HepG2 (cell line): ENCODE measurements at regions not wholly inside any gene's neighbourhood (a gene's known extent, or its start where the extent isn't known, plus 50 kb on each side); places are given as distances from the start of the nearest gene placed in this dataset.

Experiments used
- ATAC-seq: fragments of 200-7000 bp; cut with Tn5 transposase; 3 replicates; pipeline ENCODE4 v1.9.1; 2020; ENCODE audit warnings: mild to moderate bottlenecking, moderate library complexity
- BruUV-seq: library from RNA; stranded (reverse); fragments of 400-500 nt; replicated peaks from 2 replicates; lab custom pipeline; 2021; lab: Mats Ljungman, UMichigan
- CTCF ChIA-PET: fragments of 300-600 bp; formaldehyde crosslinking; extraction: SDS; loops from one replicate; lab custom pipeline; 2021; ENCODE audit warnings: low total read pairs, inconsistent platforms, low intra/inter-chr PET ratio; lab: Yijun Ruan, JAX
- POLR2A ChIA-PET: fragments of 350-600 bp; sonication (Branson Sonifier 250); formaldehyde crosslinking; loops from one replicate; lab custom pipeline; 2020; ENCODE audit warnings: antibody characterized with exemption, inconsistent platforms; lab: Yijun Ruan, JAX
- DNase-seq: peaks from one replicate; pipeline ENCODE4 v3.0.0-alpha.2; 2015; ENCODE audit warnings: low spot score
- FAIRE-seq: peaks from 3 replicates; lab custom pipeline; 2011; peaks lifted over from hg19 to GRCh38; lab: Jason Lieb, UNC
- H2AFZ ChIP-seq: one replicate; pipeline ENCODE4 v1.6.1; 2011; ENCODE audit warnings: low read length, inconsistent platforms
- H3K27ac ChIP-seq: fragments of 300-600 bp; 3 replicates; pipeline ENCODE4 v1.8.0; 2011; ENCODE audit warnings: mixed run types, mild to moderate bottlenecking, mixed read lengths, low read length, inconsistent platforms; ENCODE audit not compliant: insufficient read depth; ENCODE audit errors: extremely low read length
- H3K27me3 ChIP-seq, 2 experiments: fragments of 200-600 bp in 1 of 2; 2 replicates in 1 of 2; 3 replicates in 1 of 2; pipeline versions ENCODE4 v1.6.0 to v1.8.0; 2011; ENCODE audit warnings: low read length in 2 of 2, mild to moderate bottlenecking in 2 of 2, moderate library complexity in 2 of 2, inconsistent platforms in 1 of 2; ENCODE audit not compliant: insufficient read depth in 2 of 2, control insufficient read depth in 1 of 2
- H3K36me3 ChIP-seq, 2 experiments: fragments of 200-600 bp in 1 of 2; replicated peaks in 1 of 2; 2 replicates in 1 of 2; 3 replicates in 1 of 2; pipeline versions ENCODE4 v1.5.1 to v1.8.0; 2011; ENCODE audit warnings: low read length in 2 of 2, inconsistent platforms in 1 of 2; ENCODE audit not compliant: insufficient read depth in 2 of 2, control insufficient read depth in 1 of 2
- H3K4me1 ChIP-seq: 2 replicates; pipeline ENCODE4 v1.5.1; 2012; ENCODE audit warnings: low read length, inconsistent platforms; ENCODE audit not compliant: insufficient read depth
- H3K4me2 ChIP-seq: 2 replicates; pipeline ENCODE4 v1.6.0; 2011; ENCODE audit warnings: low read depth, low read length, inconsistent platforms
- H3K4me3 ChIP-seq, 3 experiments: fragments of 200-600 bp in 1 of 3; sonication (generic), shearing (Covaris generic) in 1 of 3; replicated peaks in 1 of 3; 2 replicates each; pipeline ENCODE4 v1.5.1; 2011 to 2016; ENCODE audit warnings: low read length in 3 of 3, inconsistent platforms in 2 of 3, low read depth in 2 of 3, mild to moderate bottlenecking in 2 of 3, control low read depth in 1 of 3, mixed read lengths in 1 of 3; ENCODE audit not compliant: insufficient read depth in 1 of 3
- H3K79me2 ChIP-seq: one replicate; pipeline ENCODE4 v1.6.1; 2011; ENCODE audit warnings: low read length, inconsistent platforms; ENCODE audit not compliant: insufficient read depth
- H3K9ac ChIP-seq: 2 replicates; pipeline ENCODE4 v1.6.0; 2011; ENCODE audit warnings: mild to moderate bottlenecking, low read depth, low read length, inconsistent platforms; ENCODE audit not compliant: insufficient read depth
- H3K9me3 ChIP-seq: 2 replicates; pipeline ENCODE4 v1.5.1; 2012; ENCODE audit warnings: mild to moderate bottlenecking, low read length
- H4K20me1 ChIP-seq: 2 replicates; pipeline ENCODE4 v1.6.0; 2011; ENCODE audit warnings: inconsistent platforms, mild to moderate bottlenecking, low read length, moderate library complexity; ENCODE audit not compliant: insufficient read depth
- CCDC6 ChIP-seq: sonication (generic); formaldehyde crosslinking; IDR thresholded peaks from 2 replicates; pipeline ENCODE4 v1.8.1; 2022; ENCODE audit warnings: mild to moderate bottlenecking, missing genetic modification reagents, moderate library complexity
- DBP ChIP-seq: sonication (generic); formaldehyde crosslinking; IDR thresholded peaks from 2 replicates; pipeline ENCODE4 v1.4.0; 2020; ENCODE audit warnings: missing genetic modification reagents; ENCODE audit errors: not compliant biosample characterization
- ETV6 ChIP-seq: sonication (generic); formaldehyde crosslinking; conservative IDR thresholded peaks from 2 replicates; pipeline ENCODE4 v1.4.0; 2020; ENCODE audit warnings: missing genetic modification reagents
- HBP1 ChIP-seq: IDR thresholded peaks from 2 replicates; pipeline ENCODE4 v1.6.1; 2016; ENCODE audit warnings: low read depth, control low read depth
- HNF1A ChIP-seq, 2 experiments: sonication (generic) in 1 of 2; formaldehyde crosslinking in 1 of 2; IDR thresholded peaks; 2 replicates each; pipeline versions ENCODE4 v1.4.0 to v1.6.1; 2016 to 2020; ENCODE audit warnings: borderline replicate concordance in 1 of 2, low read depth in 1 of 2, mild to moderate bottlenecking in 1 of 2, missing genetic modification reagents in 1 of 2
- MBD4 ChIP-seq: IDR thresholded peaks from 2 replicates; pipeline ENCODE4 v1.6.1; 2012; ENCODE audit warnings: low read length, inconsistent platforms, borderline replicate concordance
- NCOA1 ChIP-seq: sonication (generic); formaldehyde crosslinking; IDR thresholded peaks from 2 replicates; pipeline ENCODE4 v1.9.0; 2021; ENCODE audit warnings: missing genetic modification reagents
- NFRKB ChIP-seq: fragments of 450-650 bp; IDR thresholded peaks from 2 replicates; pipeline ENCODE4 v1.6.1; 2017
- NR0B2 ChIP-seq: sonication (generic); formaldehyde crosslinking; IDR thresholded peaks from 2 replicates; pipeline ENCODE4 v1.4.0; 2020; ENCODE audit warnings: mild to moderate bottlenecking, missing genetic modification reagents
- PHF20 ChIP-seq: sonication (generic); formaldehyde crosslinking; IDR thresholded peaks from 2 replicates; pipeline ENCODE4 v1.5.0; 2020; ENCODE audit warnings: mild to moderate bottlenecking, missing genetic modification reagents
- SNAI1 ChIP-seq: sonication (generic); formaldehyde crosslinking; IDR thresholded peaks from 2 replicates; pipeline ENCODE4 v1.5.0; 2020; ENCODE audit warnings: mild to moderate bottlenecking, missing genetic modification reagents, borderline replicate concordance
- SRF ChIP-seq: IDR thresholded peaks from 2 replicates; pipeline ENCODE4 v1.6.1; 2011; ENCODE audit warnings: mild to moderate bottlenecking, low read depth, low read length, moderate library complexity
- SRY ChIP-seq: sonication (generic); formaldehyde crosslinking; IDR thresholded peaks from 2 replicates; pipeline ENCODE4 v1.8.0; 2022; ENCODE audit warnings: mild to moderate bottlenecking, missing genetic modification reagents
- ZBTB44 ChIP-seq: sonication (generic); formaldehyde crosslinking; IDR thresholded peaks from 2 replicates; pipeline ENCODE4 v1.4.0; 2020; ENCODE audit warnings: missing genetic modification reagents
- ZNF557 ChIP-seq: sonication (generic); formaldehyde crosslinking; IDR thresholded peaks from 2 replicates; pipeline ENCODE4 v1.4.0; 2020; ENCODE audit warnings: missing genetic modification reagents
- ZZZ3 ChIP-seq: sonication (generic); formaldehyde crosslinking; IDR thresholded peaks from 2 replicates; pipeline ENCODE4 v1.4.0; 2020; ENCODE audit warnings: missing genetic modification reagents, mild to moderate bottlenecking, borderline replicate concordance
- WGBS: methylation state at CpG from one replicate; pipeline ENCODE4 v1.1.6; 2017; ENCODE audit warnings: low lambda C conversion rate; 5-methylcytosine and 5-hydroxymethylcytosine counted together
- in situ Hi-C: cut with HindIII; loops from 2 replicates; pipeline ENCODE4 v1.10.0; 2017; ENCODE audit warnings: low pct_unique_long_range_greater_than_20kb; ENCODE audit not compliant: extremely low pct_ligation_motif_present
- intact Hi-C: fragments of 100-400 bp; cut with micrococcal nuclease; formaldehyde crosslinking; loops from one replicate; pipeline ENCODE4 v1.10.0; 2022; ENCODE audit not compliant: unreplicated experiment

GRCh38 chr6:126664271-126664670, 324.4 kb downstream of the CENPW start:
- WGBS, result 0% methylated on average over 1 of the region's 1 CpG
- Histone ChIP-seq H3K79me2 (no peaks in the 10 kb centered on the region), H3K4me1 (no peaks in the 10 kb centered on the region), H4K20me1 (no peaks in the 10 kb centered on the region), H3K9me3 (no peaks in the 10 kb centered on the region), H3K4me2 (no peak overlapping the region), H2AFZ (no peak overlapping the region), H3K9ac (no peak overlapping the region), H3K36me3 (no peaks in the 10 kb centered on the region), H3K27ac (no peak overlapping the region), H3K27me3 (no peaks in the 10 kb centered on the region), H3K4me3 (no peak overlapping the region)
- ChIA-PET CTCF (no interaction called here), POLR2A (no interaction called here)
- in situ Hi-C loops (loop anchor here (25.0 kb wide), 2 partner anchors 302 to 627 kb away; no protein-coding TSS in a partner anchor), intact Hi-C loops (no loop called here)
- no TSS peak for BruUV-seq
- FAIRE-seq (no peak), ATAC-seq (no peak), DNase-seq (no peak)
- TF ChIP-seq SRY (CRISPR knock-in tag) (no peak), ZZZ3 (CRISPR knock-in tag) (no peak), ZNF557 (CRISPR knock-in tag) (no peak), NR0B2 (CRISPR knock-in tag) (no peak), NCOA1 (no peak), DBP (CRISPR knock-in tag) (no peak), ZBTB44 (no peak), PHF20 (CRISPR knock-in tag) (no peak), HNF1A (IDR thresholded peaks at IDR 0.05; ENCODE audit: low read depth) (no peak), HNF1A (CRISPR knock-in tag; IDR thresholded peaks at IDR 0.05; ENCODE audit: borderline replicate concordance) (no peak), MBD4 (no peak), HBP1 (no peak), SRF (no peak), CCDC6 (CRISPR knock-in tag) (no peak), NFRKB (no peak), SNAI1 (CRISPR knock-in tag) (no peak), ETV6 (no peak)
